B cell (primary cell): ENCODE measurements at regions not wholly inside any gene's neighbourhood (a gene's known extent, or its start where the extent isn't known, plus 50 kb on each side); places are given as distances from the start of the nearest gene placed in this dataset.

Experiments
- ATAC-seq: fragments of 200-7000 bp; cut with Tn5 transposase; one replicate; pipeline ENCODE4 v1.10.0; 2021; ENCODE audit warnings: low read depth, mild to moderate bottlenecking, moderate number of reproducible peaks, moderate library complexity
- CTCF ChIA-PET: fragments of 350-600 bp; sonication (Branson Sonifier 250); formaldehyde crosslinking; loops from one replicate; lab custom pipeline; 2021; ENCODE audit warnings: antibody characterized with exemption, inconsistent platforms; lab: Charles Lee
- POLR2A ChIA-PET: fragments of 350-600 bp; sonication (Branson Sonifier 250); formaldehyde crosslinking; loops from one replicate; lab custom pipeline; 2021; ENCODE audit warnings: antibody characterized with exemption; lab: Charles Lee
- DNase-seq: peaks from one replicate; pipeline ENCODE4 v3.0.0; 2013
- H2AFZ ChIP-seq: 2 replicates; pipeline ENCODE4 v1.6.1; 2012; ENCODE audit warnings: mild to moderate bottlenecking, low read depth, low read length; ENCODE audit not compliant: insufficient read depth, poor library complexity, severe bottlenecking
- H3K27ac ChIP-seq, 2 donors: 1 replicate in 1 of 2; 2 replicates in 1 of 2; pipeline ENCODE4 v1.5.1; 2012 to 2013; ENCODE audit warnings: low read length in 2 of 2, mild to moderate bottlenecking in 2 of 2, moderate library complexity in 1 of 2
- H3K27me3 ChIP-seq, 4 experiments: fragments of 200-600 bp in 1 of 4; sonication (generic) in 1 of 4; replicated peaks in 1 of 4; 1 replicate in 2 of 4; 2 replicates in 2 of 4; pipeline versions ENCODE4 v1.6.1 to v1.7.0; 2013 to 2016; ENCODE audit warnings: low read length in 3 of 4, mild to moderate bottlenecking in 2 of 4, mixed read lengths in 1 of 4, moderate library complexity in 1 of 4; ENCODE audit not compliant: insufficient read depth in 4 of 4, control insufficient read depth in 3 of 4; ENCODE audit errors: control extremely low read depth in 1 of 4
- H3K36me3 ChIP-seq, 2 experiments: replicated peaks in 1 of 2; 1 replicate in 1 of 2; 2 replicates in 1 of 2; pipeline versions ENCODE4 v1.6.1 to v1.7.1; 2013; ENCODE audit warnings: low read length in 1 of 2; ENCODE audit not compliant: insufficient read depth in 2 of 2, control insufficient read depth in 1 of 2; ENCODE audit errors: control extremely low read depth in 1 of 2, extremely low read depth in 1 of 2
- H3K4me1 ChIP-seq, 2 donors: fragments of 200-600 bp in 1 of 2; sonication (generic) in 1 of 2; 1 replicate in 1 of 2; 2 replicates in 1 of 2; pipeline versions ENCODE4 v1.5.1 to v1.6.1; 2013 to 2017; ENCODE audit warnings: low read length in 2 of 2; ENCODE audit not compliant: control insufficient read depth in 2 of 2, insufficient read depth in 2 of 2
- H3K4me2 ChIP-seq: replicated peaks from 2 replicates; pipeline ENCODE3; 2012; ENCODE audit warnings: mild to moderate bottlenecking, low read depth, low read length; ENCODE audit not compliant: poor library complexity, severe bottlenecking
- H3K4me3 ChIP-seq, 5 experiments: fragments of 200-600 bp in 1 of 5; sonication (generic) in 1 of 5; 1 replicate in 3 of 5; 2 replicates in 2 of 5; pipeline versions ENCODE4 v1.5.1 to v1.7.0; 2011 to 2016; ENCODE audit warnings: low read length in 4 of 5, mild to moderate bottlenecking in 4 of 5, low read depth in 2 of 5, control low read depth in 1 of 5, moderate library complexity in 1 of 5; ENCODE audit not compliant: insufficient read depth in 1 of 5; ENCODE audit errors: control extremely low read depth in 1 of 5, extremely low read depth in 1 of 5
- H3K79me2 ChIP-seq: fragments of 200-600 bp; sonication (generic); one replicate; pipeline ENCODE4 v1.6.0; 2016; ENCODE audit warnings: low read length; ENCODE audit not compliant: control insufficient read depth, insufficient read depth
- H3K9ac ChIP-seq: fragments of 200-600 bp; sonication (generic); 2 replicates; pipeline ENCODE4 v1.6.1; 2017; ENCODE audit warnings: mild to moderate bottlenecking, low read length, moderate library complexity
- H3K9me3 ChIP-seq, 3 donors: one replicate each; pipeline versions ENCODE4 v1.6.1 to v1.7.1; 2013; ENCODE audit warnings: low read length in 2 of 3; ENCODE audit not compliant: control insufficient read depth in 2 of 3, insufficient read depth in 1 of 3; ENCODE audit errors: control extremely low read depth in 1 of 3
- H4K20me1 ChIP-seq: 2 replicates; pipeline ENCODE4 v1.6.0; 2012; ENCODE audit warnings: mild to moderate bottlenecking, low read length; ENCODE audit not compliant: insufficient read depth, control insufficient read depth, poor library complexity, severe bottlenecking
- H3K27ac Mint-ChIP-seq: one replicate; pipeline ENCODE4 v1.8.0; 2021; ENCODE audit warnings: mixed read lengths
- H3K27me3 Mint-ChIP-seq: one replicate; pipeline ENCODE4 v1.8.0; 2021; ENCODE audit warnings: mixed read lengths
- H3K4me1 Mint-ChIP-seq: one replicate; pipeline ENCODE4 v1.8.0; 2021; ENCODE audit warnings: mixed read lengths
- H3K4me3 Mint-ChIP-seq: one replicate; pipeline ENCODE4 v1.8.0; 2021; ENCODE audit warnings: mixed read lengths
- H3K9me3 Mint-ChIP-seq: one replicate; pipeline ENCODE4 v1.8.0; 2022; ENCODE audit warnings: mixed read lengths; ENCODE audit not compliant: insufficient read depth
- EZH2 ChIP-seq: IDR thresholded peaks from 2 replicates; pipeline ENCODE4 v1.6.1; 2012; ENCODE audit warnings: borderline replicate concordance, low read depth, mild to moderate bottlenecking, moderate library complexity, low read length; ENCODE audit not compliant: insufficient read depth, poor library complexity, severe bottlenecking
- WGBS: methylation state at CpG from one replicate; pipeline ENCODE4 v1.1.5; 2013; ENCODE audit warnings: missing lambda C conversion rate; ENCODE audit not compliant: insufficient coverage; 5-methylcytosine and 5-hydroxymethylcytosine counted together
- intact Hi-C: fragments of 100-400 bp; cut with micrococcal nuclease; formaldehyde crosslinking; loops from one replicate; pipeline ENCODE4 v1.10.0; 2022
- TF ChIP-seq, protein P1 (sequence below): fragments of 200-600 bp; IDR thresholded peaks from one replicate; pipeline ENCODE4 v1.8.0; 2022; ENCODE audit warnings: antibody characterized with exemption, mild to moderate bottlenecking

DNA sequence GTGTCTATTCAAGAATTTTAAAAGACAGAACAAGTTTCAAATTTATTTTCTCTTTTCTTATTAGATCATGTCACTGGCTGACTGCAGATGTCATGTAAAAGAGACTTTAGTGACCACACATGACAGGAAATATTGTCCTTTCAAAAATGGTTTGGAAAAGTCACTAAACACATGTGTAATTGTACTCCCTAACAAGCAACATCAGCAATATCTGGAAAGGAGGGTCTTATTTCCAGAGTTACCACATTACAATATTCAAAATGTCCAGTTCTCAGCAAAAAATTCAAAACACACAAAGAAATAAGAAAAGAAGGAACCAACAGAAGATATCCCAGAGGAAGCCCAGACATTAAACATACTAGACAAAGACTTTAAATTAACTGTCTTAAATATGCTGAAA is 197.1 kb downstream of the EN1 start:
- H3K9ac ChIP-seq = no peak overlapping the region
- Mint-ChIP-seq H3K9me3 (peaks cover 5% of the 10 kb centered on the region), H3K4me1 (no peaks in the 10 kb centered on the region), H3K27ac (no peak overlapping the region), H3K27me3 (peaks cover 10% of the 10 kb centered on the region), H3K4me3 (no peak overlapping the region)
- ChIA-PET POLR2A (no interaction called here), CTCF (no interaction called here)
- H3K79me2 ChIP-seq = no peaks in the 10 kb centered on the region
- H2AFZ ChIP-seq = no peak overlapping the region
- H3K4me1 ChIP-seq = no peaks in the 10 kb centered on the region
- intact Hi-C loops = no loop called here
- H3K4me2 ChIP-seq = no peak overlapping the region
- H3K9me3 ChIP-seq = no peaks in the 10 kb centered on the region
- no peaks in the 10 kb centered on the region for H4K20me1 ChIP-seq
- TF ChIP-seq, protein P1, sequence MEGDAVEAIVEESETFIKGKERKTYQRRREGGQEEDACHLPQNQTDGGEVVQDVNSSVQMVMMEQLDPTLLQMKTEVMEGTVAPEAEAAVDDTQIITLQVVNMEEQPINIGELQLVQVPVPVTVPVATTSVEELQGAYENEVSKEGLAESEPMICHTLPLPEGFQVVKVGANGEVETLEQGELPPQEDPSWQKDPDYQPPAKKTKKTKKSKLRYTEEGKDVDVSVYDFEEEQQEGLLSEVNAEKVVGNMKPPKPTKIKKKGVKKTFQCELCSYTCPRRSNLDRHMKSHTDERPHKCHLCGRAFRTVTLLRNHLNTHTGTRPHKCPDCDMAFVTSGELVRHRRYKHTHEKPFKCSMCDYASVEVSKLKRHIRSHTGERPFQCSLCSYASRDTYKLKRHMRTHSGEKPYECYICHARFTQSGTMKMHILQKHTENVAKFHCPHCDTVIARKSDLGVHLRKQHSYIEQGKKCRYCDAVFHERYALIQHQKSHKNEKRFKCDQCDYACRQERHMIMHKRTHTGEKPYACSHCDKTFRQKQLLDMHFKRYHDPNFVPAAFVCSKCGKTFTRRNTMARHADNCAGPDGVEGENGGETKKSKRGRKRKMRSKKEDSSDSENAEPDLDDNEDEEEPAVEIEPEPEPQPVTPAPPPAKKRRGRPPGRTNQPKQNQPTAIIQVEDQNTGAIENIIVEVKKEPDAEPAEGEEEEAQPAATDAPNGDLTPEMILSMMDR = no peak
- TF ChIP-seq EZH2 = no peak
- H3K27ac ChIP-seq = no peak overlapping the region
- H3K27me3 ChIP-seq = peaks cover 0 to 7% (median 0%) of the 10 kb centered on the region in 4 experiments
- DNase-seq (no peak), ATAC-seq (no peak)
- no peak overlapping the region for H3K4me3 ChIP-seq
- no peaks in the 10 kb centered on the region for H3K36me3 ChIP-seq

DNA sequence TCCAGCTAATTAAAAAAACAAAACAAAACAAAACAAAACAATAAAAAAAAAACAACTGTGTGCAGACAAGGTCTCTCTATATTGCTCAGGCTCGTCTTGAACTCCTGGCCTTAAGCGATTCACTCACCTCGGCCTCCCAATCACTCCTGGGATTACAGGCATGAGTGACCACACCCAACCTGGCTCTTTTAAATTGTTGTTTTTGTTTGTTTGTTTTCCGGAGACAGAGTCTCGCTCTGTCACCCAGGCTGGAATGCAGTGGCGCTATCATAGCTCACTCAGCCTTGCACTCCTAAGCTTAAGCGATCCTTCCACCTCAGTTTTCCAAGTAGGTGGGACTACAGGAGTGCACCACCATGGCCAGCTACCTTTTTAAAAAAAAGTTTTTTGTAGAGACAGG is 201.6 kb downstream of the EN1 start:
- ChIA-PET CTCF (no interaction called here), POLR2A (no interaction called here)
- Mint-ChIP-seq H3K27me3 (peaks cover 10% of the 10 kb centered on the region), H3K4me3 (no peak overlapping the region), H3K9me3 (peaks cover 2% of the 10 kb centered on the region), H3K4me1 (no peaks in the 10 kb centered on the region), H3K27ac (no peak overlapping the region)
- Histone ChIP-seq H3K4me3 (no peak overlapping the region), H2AFZ (no peak overlapping the region), H4K20me1 (no peaks in the 10 kb centered on the region), H3K9me3 (no peaks in the 10 kb centered on the region), H3K36me3 (no peaks in the 10 kb centered on the region), H3K27me3 (peaks cover 0 to 7% (median 0%) of the 10 kb centered on the region in 4 experiments), H3K4me2 (no peak overlapping the region), H3K4me1 (no peaks in the 10 kb centered on the region), H3K9ac (no peak overlapping the region), H3K27ac (no peak overlapping the region), H3K79me2 (no peaks in the 10 kb centered on the region)
- intact Hi-C loops = no loop called here
- no peak for TF ChIP-seq EZH2
- DNase-seq (no peak), ATAC-seq (no peak)
- WGBS = 96% methylated on average over 5 of the region's 7 CpGs
